ENCODE measurements at regions not wholly inside any gene's neighbourhood (a gene's known extent, or its start where the extent isn't known, plus 50 kb on each side); places are given as distances from the start of the nearest gene placed in this dataset.

- TF ChIP-seq CTCF (IDR thresholded peaks at IDR 0.05) (no peak), POLR2A (IDR thresholded peaks at IDR 0.05) (no peak)
Measured at GRCh38 chr15:81536356-81536755, 162.3 kb upstream of the TMC3 start.

Data from right lobe of liver (tissue), 4 donors.